Neural crest cell (in vitro differentiated cells): ENCODE measurements at regions not wholly inside any gene's neighbourhood (a gene's known extent, or its start where the extent isn't known, plus 50 kb on each side); places are given as distances from the start of the nearest gene placed in this dataset.
A peak's percentile ranks its signal among the peaks of the same experiment; 100 is the strongest.

Experiments
- DNase-seq: peaks from one replicate; pipeline ENCODE4 v3.0.0; 2021; ENCODE audit warnings: low read depth, mixed read lengths, low spot score
- H3K27ac Mint-ChIP-seq: one replicate; pipeline ENCODE4 v1.8.0; 2021; ENCODE audit warnings: mild to moderate bottlenecking, mixed read lengths; ENCODE audit not compliant: unreplicated experiment
- H3K27me3 Mint-ChIP-seq: 2 replicates; pipeline ENCODE4 v1.8.0; 2021; ENCODE audit warnings: low read depth, mild to moderate bottlenecking, mixed read lengths
- H3K36me3 Mint-ChIP-seq: 2 replicates; pipeline ENCODE4 v1.8.0; 2021; ENCODE audit warnings: low read depth, mild to moderate bottlenecking, mixed read lengths
- H3K4me1 Mint-ChIP-seq: 2 replicates; pipeline ENCODE4 v1.8.0; 2021; ENCODE audit warnings: mixed read lengths
- H3K4me3 Mint-ChIP-seq: one replicate; pipeline ENCODE4 v1.8.0; 2021; ENCODE audit warnings: mild to moderate bottlenecking, mixed read lengths
- H3K9me3 Mint-ChIP-seq: 2 replicates; pipeline ENCODE4 v1.8.0; 2021; ENCODE audit warnings: mixed read lengths
- CTCF ChIP-seq: fragments of 200-600 bp; sonication (generic); conservative IDR thresholded peaks from 2 replicates; pipeline ENCODE4 v1.5.0; 2021; ENCODE audit warnings: antibody characterized with exemption, mild to moderate bottlenecking

- no peak overlapping the region for H3K27ac Mint-ChIP-seq
- TF ChIP-seq CTCF = no peak
- peaks cover 6% of the 10 kb centered on the region for H3K4me1 Mint-ChIP-seq
- H3K9me3 Mint-ChIP-seq = no peaks in the 10 kb centered on the region
- H3K36me3 Mint-ChIP-seq = no peaks in the 10 kb centered on the region
- no peak overlapping the region for H3K4me3 Mint-ChIP-seq
- DNase-seq = no peak
- no peaks in the 10 kb centered on the region for H3K27me3 Mint-ChIP-seq
Observed at GRCh38 chr15:70562906-70563305, 200.5 kb downstream of the UACA start.

- TF ChIP-seq CTCF = no peak
- H3K4me3 Mint-ChIP-seq = no peak overlapping the region
- no peaks in the 10 kb centered on the region for H3K9me3 Mint-ChIP-seq
- peaks cover 6% of the 10 kb centered on the region for H3K4me1 Mint-ChIP-seq
- DNase-seq = no peak
- no peaks in the 10 kb centered on the region for H3K36me3 Mint-ChIP-seq
- H3K27ac Mint-ChIP-seq = no peak overlapping the region
- H3K27me3 Mint-ChIP-seq = no peaks in the 10 kb centered on the region
Observed at GRCh38 chr15:70561885-70562284, 201.5 kb downstream of the UACA start.

GRCh38 chr15:70560617-70561328 lies 202.6 kb downstream of the UACA start:
- no peak overlapping the region for H3K27ac Mint-ChIP-seq
- no peaks in the 10 kb centered on the region for H3K36me3 Mint-ChIP-seq
- DNase-seq = no peak
- no peaks in the 10 kb centered on the region for H3K9me3 Mint-ChIP-seq
- no peak for TF ChIP-seq CTCF
- H3K27me3 Mint-ChIP-seq = no peaks in the 10 kb centered on the region
- peaks cover under 1% of the 10 kb centered on the region for H3K4me1 Mint-ChIP-seq
- no peak overlapping the region for H3K4me3 Mint-ChIP-seq

- peak overlapping the region; percentile 6 for H3K27ac Mint-ChIP-seq
- no peaks in the 10 kb centered on the region for H3K36me3 Mint-ChIP-seq
Observed at GRCh38 chr15:70559265-70560239, 203.8 kb downstream of the UACA start.

More at GRCh38 chr15:70559265-70560239, 203.8 kb downstream of the UACA start:
- DNase-seq = no peak
- H3K4me3 Mint-ChIP-seq = no peak overlapping the region
- H3K27me3 Mint-ChIP-seq = no peaks in the 10 kb centered on the region
- no peaks in the 10 kb centered on the region for H3K4me1 Mint-ChIP-seq
- no peaks in the 10 kb centered on the region for H3K9me3 Mint-ChIP-seq
- TF ChIP-seq CTCF = no peak
